IMR-90 (cell line): ENCODE measurements at regions not wholly inside any gene's neighbourhood (a gene's known extent, or its start where the extent isn't known, plus 50 kb on each side); places are given as distances from the start of the nearest gene placed in this dataset.

Experiments
- ATAC-seq: fragments of 200-7000 bp; cut with Tn5 transposase; 2 replicates; pipeline ENCODE4 v1.9.1; 2020; ENCODE audit warnings: low read depth, mild to moderate bottlenecking, moderate library complexity
- BruUV-seq: library from RNA; stranded (reverse); fragments of 400-500 nt; replicated peaks from 2 replicates; lab custom pipeline; 2021; lab: Mats Ljungman, UMichigan
- CTCF ChIA-PET: fragments of 300-600 bp; formaldehyde crosslinking; extraction: SDS; loops from one replicate; lab custom pipeline; 2021; ENCODE audit warnings: antibody characterized with exemption; lab: Yijun Ruan, JAX
- POLR2A ChIA-PET: fragments of 300-600 bp; sonication (Branson Sonifier 250); formaldehyde crosslinking; loops from one replicate; lab custom pipeline; 2022; ENCODE audit warnings: antibody characterized with exemption; ENCODE audit not compliant: unreplicated experiment; lab: Charles Lee
- DNase-seq: peaks from one replicate; pipeline ENCODE4 v3.0.0; 2013
- H2AFZ ChIP-seq: replicated peaks from 2 replicates; pipeline ENCODE3; 2013; ENCODE audit warnings: low read length, mild to moderate bottlenecking; ENCODE audit not compliant: poor library complexity
- H2AK5ac ChIP-seq: 2 replicates; pipeline ENCODE4 v1.6.1; 2013; ENCODE audit warnings: low read depth, low read length, inconsistent platforms
- H2AK9ac ChIP-seq: replicated peaks from 2 replicates; pipeline ENCODE3; 2013; ENCODE audit warnings: mild to moderate bottlenecking, low read depth, low read length, moderate library complexity; ENCODE audit not compliant: poor library complexity
- H2BK120ac ChIP-seq: 2 replicates; pipeline ENCODE4 v1.6.1; 2013; ENCODE audit warnings: low read depth, low read length, inconsistent platforms
- H2BK15ac ChIP-seq: 3 replicates; pipeline ENCODE4 v1.6.1; 2013; ENCODE audit warnings: low read depth, low read length, inconsistent platforms
- H2BK20ac ChIP-seq: 2 replicates; pipeline ENCODE4 v1.6.1; 2013; ENCODE audit warnings: low read depth, mild to moderate bottlenecking, inconsistent platforms, low read length, moderate library complexity
- H2BK5ac ChIP-seq: 2 replicates; pipeline ENCODE4 v1.6.1; 2013; ENCODE audit warnings: mild to moderate bottlenecking, low read depth, low read length, inconsistent platforms; ENCODE audit not compliant: poor library complexity, severe bottlenecking
- H3K14ac ChIP-seq: replicated peaks from 2 replicates; pipeline ENCODE4 v1.6.1; 2013; ENCODE audit warnings: low read depth, low read length, inconsistent platforms
- H3K18ac ChIP-seq: 2 replicates; pipeline ENCODE4 v1.6.1; 2013; ENCODE audit warnings: low read depth, low read length, control low read depth
- H3K23ac ChIP-seq: 2 replicates; pipeline ENCODE4 v1.6.1; 2013; ENCODE audit warnings: low read depth, low read length, inconsistent platforms
- H3K27ac ChIP-seq: 2 replicates; pipeline ENCODE4 v1.5.1; 2013; ENCODE audit warnings: mild to moderate bottlenecking, control low read depth, low read length; ENCODE audit not compliant: insufficient read depth
- H3K27me3 ChIP-seq: 2 replicates; pipeline ENCODE4 v1.6.1; 2013; ENCODE audit warnings: low read length; ENCODE audit not compliant: control insufficient read depth, insufficient read depth
- H3K36me3 ChIP-seq: 2 replicates; pipeline ENCODE4 v1.6.1; 2013; ENCODE audit warnings: low read length, mixed read lengths; ENCODE audit not compliant: control insufficient read depth, insufficient read depth
- H3K4ac ChIP-seq: 2 replicates; pipeline ENCODE4 v1.6.1; 2013; ENCODE audit warnings: low read depth, low read length, inconsistent platforms
- H3K4me1 ChIP-seq: 2 replicates; pipeline ENCODE4 v1.6.1; 2013; ENCODE audit warnings: low read length, mixed read lengths; ENCODE audit not compliant: control insufficient read depth, insufficient read depth
- H3K4me2 ChIP-seq: 2 replicates; pipeline ENCODE4 v1.6.1; 2013; ENCODE audit warnings: low read depth, mild to moderate bottlenecking, control low read depth, low read length, moderate library complexity
- H3K4me3 ChIP-seq: 2 replicates; pipeline ENCODE4 v1.5.1; 2013; ENCODE audit warnings: low read depth, mild to moderate bottlenecking, control low read depth, low read length, moderate library complexity; ENCODE audit not compliant: insufficient read depth
- H3K56ac ChIP-seq: 2 replicates; pipeline ENCODE4 v1.6.1; 2013; ENCODE audit warnings: low read length, inconsistent platforms; ENCODE audit not compliant: insufficient read depth; ENCODE audit errors: extremely low read depth
- H3K79me1 ChIP-seq, 2 experiments: 2 replicates each; pipeline ENCODE4 v1.6.1; 2013; ENCODE audit warnings: low read length in 2 of 2, inconsistent platforms in 1 of 2, low read depth in 1 of 2
- H3K9ac ChIP-seq: 2 replicates; pipeline ENCODE4 v1.6.1; 2013; ENCODE audit warnings: low read depth, low read length, control low read depth
- H3K9me1 ChIP-seq: 2 replicates; pipeline ENCODE4 v1.6.1; 2013; ENCODE audit warnings: low read length, inconsistent platforms; ENCODE audit not compliant: insufficient read depth
- H3K9me3 ChIP-seq: 2 replicates; pipeline ENCODE4 v1.6.1; 2013; ENCODE audit warnings: low read length; ENCODE audit not compliant: control insufficient read depth, insufficient read depth
- H4K20me1 ChIP-seq: 2 replicates; pipeline ENCODE4 v1.6.1; 2013; ENCODE audit warnings: low read length, inconsistent platforms; ENCODE audit not compliant: insufficient read depth
- H4K5ac ChIP-seq: 2 replicates; pipeline ENCODE4 v1.6.1; 2013; ENCODE audit warnings: mild to moderate bottlenecking, low read depth, low read length, control low read depth
- H4K8ac ChIP-seq, 2 experiments: 2 replicates each; pipeline ENCODE4 v1.6.1; 2013; ENCODE audit warnings: low read depth in 2 of 2, low read length in 2 of 2, control low read depth in 1 of 2, inconsistent platforms in 1 of 2
- H4K91ac ChIP-seq: 2 replicates; pipeline ENCODE4 v1.6.1; 2013; ENCODE audit warnings: low read depth, low read length, inconsistent platforms; ENCODE audit not compliant: insufficient read depth
- BHLHE40 ChIP-seq: fragments of 150-350 bp; IDR thresholded peaks from 2 replicates; pipeline ENCODE4 v1.6.1; 2016; ENCODE audit warnings: mild to moderate bottlenecking, low read depth, low read length
- CEBPB ChIP-seq: IDR thresholded peaks from 2 replicates; pipeline ENCODE4 v1.6.1; 2012; ENCODE audit warnings: low read depth, low read length, improper control_type of control experiment
- CHD1 ChIP-seq: IDR thresholded peaks from 2 replicates; pipeline ENCODE4 v1.6.1; 2012; ENCODE audit warnings: low read depth, low read length, improper control_type of control experiment
- CTCF ChIP-seq: conservative IDR thresholded peaks from 2 replicates; pipeline ENCODE4 v1.5.1; 2012; ENCODE audit warnings: mild to moderate bottlenecking, low read depth, low read length, improper control_type of control experiment
- ELK1 ChIP-seq: fragments of 150-350 bp; IDR thresholded peaks from 2 replicates; pipeline ENCODE4 v1.6.1; 2016; ENCODE audit warnings: low read depth, mild to moderate bottlenecking, low read length, moderate library complexity, borderline replicate concordance
- FOS ChIP-seq: fragments of 150-350 bp; IDR thresholded peaks from 2 replicates; pipeline ENCODE4 v1.6.1; 2016; ENCODE audit warnings: low read depth, low read length
- MAFK ChIP-seq: IDR thresholded peaks from 2 replicates; pipeline ENCODE4 v1.6.1; 2012; ENCODE audit warnings: low read depth, low read length, improper control_type of control experiment
- MAZ ChIP-seq: IDR thresholded peaks from 2 replicates; pipeline ENCODE4 v1.6.1; 2012; ENCODE audit warnings: low read depth, mild to moderate bottlenecking, low read length, improper control_type of control experiment, moderate library complexity, borderline replicate concordance
- MXI1 ChIP-seq: IDR thresholded peaks from 2 replicates; pipeline ENCODE4 v1.6.1; 2012; ENCODE audit warnings: low read depth, mild to moderate bottlenecking, low read length, moderate library complexity, borderline replicate concordance
- NFE2L2 ChIP-seq: fragments of 150-350 bp; IDR thresholded peaks from 2 replicates; pipeline ENCODE4 v1.6.1; 2016; ENCODE audit warnings: low read depth, mild to moderate bottlenecking, low read length
- POLR2A ChIP-seq: IDR thresholded peaks from 2 replicates; pipeline ENCODE4 v1.6.1; 2012; ENCODE audit warnings: mild to moderate bottlenecking, low read depth, low read length
- RAD21 ChIP-seq: IDR thresholded peaks from 2 replicates; pipeline ENCODE4 v1.6.1; 2012; ENCODE audit warnings: low read length, improper control_type of control experiment
- RCOR1 ChIP-seq: IDR thresholded peaks from 2 replicates; pipeline ENCODE4 v1.6.1; 2012; ENCODE audit warnings: mild to moderate bottlenecking, low read length, improper control_type of control experiment; ENCODE audit not compliant: insufficient replicate concordance
- RFX5 ChIP-seq: IDR thresholded peaks from 2 replicates; pipeline ENCODE4 v1.8.0; 2012; ENCODE audit warnings: low read depth, mild to moderate bottlenecking, low read length, moderate library complexity
- SMC3 ChIP-seq: fragments of 150-350 bp; IDR thresholded peaks from 2 replicates; pipeline ENCODE4 v1.6.1; 2016; ENCODE audit warnings: low read depth, mild to moderate bottlenecking, antibody characterized with exemption, low read length, moderate library complexity
- USF2 ChIP-seq: fragments of 150-350 bp; IDR thresholded peaks from 2 replicates; pipeline ENCODE4 v1.6.1; 2017; ENCODE audit warnings: mild to moderate bottlenecking, antibody characterized with exemption, low read length, low read depth
- WGBS, 2 experiments: methylation state at CpG; one replicate each; pipeline versions ENCODE4 v1.1.5 to v1.1.7; 2013; ENCODE audit warnings: missing lambda C conversion rate in 2 of 2; ENCODE audit not compliant: insufficient read length in 1 of 2; ENCODE audit errors: extremely low coverage in 2 of 2; 5-methylcytosine and 5-hydroxymethylcytosine counted together
- dilution Hi-C: fragments of 300-500 bp; cut with HindIII; formaldehyde crosslinking; loops from one replicate; pipeline ENCODE4 v1.14.3; 2018; ENCODE audit warnings: low sequenced_read_pairs; ENCODE audit not compliant: unreplicated experiment
- in situ Hi-C: fragments of 300-500 bp; cut with MboI; formaldehyde crosslinking; loops from 3 replicates; pipeline ENCODE4 v1.14.3; 2019; ENCODE audit warnings: low sequenced_read_pairs, inconsistent platforms, mixed read lengths
- intact Hi-C: fragments of 100-400 bp; cut with micrococcal nuclease; formaldehyde crosslinking; loops from 2 replicates; pipeline ENCODE4 v1.10.0; 2022

- in situ Hi-C loops = no loop called here
- H2AFZ ChIP-seq = no peak overlapping the region
- H3K36me3 ChIP-seq = no peaks in the 10 kb centered on the region
- H3K79me1 ChIP-seq = no peaks in the 10 kb centered on the region
- ChIA-PET POLR2A (no interaction called here), CTCF (no interaction called here)
- H3K4me2 ChIP-seq = no peak overlapping the region
- H2BK5ac ChIP-seq = no peak overlapping the region
- no peak overlapping the region for H3K4ac ChIP-seq
- no peak overlapping the region for H2AK9ac ChIP-seq
- no peak overlapping the region for H4K91ac ChIP-seq
- dilution Hi-C loops = no loop called here
- H2BK15ac ChIP-seq = no peak overlapping the region
- no TSS peak for BruUV-seq
- H2BK20ac ChIP-seq = no peak overlapping the region
- no peak overlapping the region for H3K56ac ChIP-seq
- H3K18ac ChIP-seq = no peak overlapping the region
- intact Hi-C loops = no loop called here
- H3K14ac ChIP-seq = no peak overlapping the region
- H3K9ac ChIP-seq = no peak overlapping the region
- no peak for DNase-seq
- no peak overlapping the region for H2AK5ac ChIP-seq
- no peak for ATAC-seq
- TF ChIP-seq RAD21 (no peak), POLR2A (no peak), CHD1 (no peak), USF2 (no peak), MAZ (no peak), ELK1 (no peak), NFE2L2 (no peak), CTCF (no peak), MXI1 (no peak), RCOR1 (no peak), FOS (no peak), MAFK (no peak), SMC3 (no peak), CEBPB (no peak), BHLHE40 (no peak), RFX5 (no peak)
- no CpG with 5 or more reads among the region's 6 CpGs for WGBS, 2 experiments
- H3K27ac ChIP-seq = no peak overlapping the region
- H2BK120ac ChIP-seq = no peak overlapping the region
- no peak overlapping the region for H4K8ac ChIP-seq
- no peak overlapping the region for H3K4me3 ChIP-seq
- H3K9me1 ChIP-seq = no peaks in the 10 kb centered on the region
- no peaks in the 10 kb centered on the region for H3K4me1 ChIP-seq
- H3K9me3 ChIP-seq = no peaks in the 10 kb centered on the region
- H3K27me3 ChIP-seq = peaks cover 7% of the 10 kb centered on the region
- no peaks in the 10 kb centered on the region for H4K20me1 ChIP-seq
- no peak overlapping the region for H3K23ac ChIP-seq
- H4K5ac ChIP-seq = no peak overlapping the region
Observed at GRCh38 chr20:56861590-56861989, 232.5 kb downstream of the TFAP2C start.
